ENCODE measurements at regions not wholly inside any gene's neighbourhood (a gene's known extent, or its start where the extent isn't known, plus 50 kb on each side); places are given as distances from the start of the nearest gene placed in this dataset.
"Not testable (repeated sequence)": the region's sequence is repeated elsewhere in the genome, so short reads cannot be mapped to it uniquely, and the experiment has no call there.

- no peak overlapping the region for H3K9ac ChIP-seq (ENCODE audit: low read depth, low read length)
- H3K4me1 ChIP-seq (ENCODE audit: insufficient read depth, low read length): no peaks in the 10 kb centered on the region
- H3K9me3 ChIP-seq (ENCODE audit: control insufficient read depth, insufficient read depth, low read length): peaks cover 11% of the 10 kb centered on the region
- H3K36me3 ChIP-seq (ENCODE audit: insufficient read depth, low read length): no peaks in the 10 kb centered on the region
Observed at GRCh38 chr1:59188413-59189213, 108.3 kb upstream of the FGGY start.

DNA sequence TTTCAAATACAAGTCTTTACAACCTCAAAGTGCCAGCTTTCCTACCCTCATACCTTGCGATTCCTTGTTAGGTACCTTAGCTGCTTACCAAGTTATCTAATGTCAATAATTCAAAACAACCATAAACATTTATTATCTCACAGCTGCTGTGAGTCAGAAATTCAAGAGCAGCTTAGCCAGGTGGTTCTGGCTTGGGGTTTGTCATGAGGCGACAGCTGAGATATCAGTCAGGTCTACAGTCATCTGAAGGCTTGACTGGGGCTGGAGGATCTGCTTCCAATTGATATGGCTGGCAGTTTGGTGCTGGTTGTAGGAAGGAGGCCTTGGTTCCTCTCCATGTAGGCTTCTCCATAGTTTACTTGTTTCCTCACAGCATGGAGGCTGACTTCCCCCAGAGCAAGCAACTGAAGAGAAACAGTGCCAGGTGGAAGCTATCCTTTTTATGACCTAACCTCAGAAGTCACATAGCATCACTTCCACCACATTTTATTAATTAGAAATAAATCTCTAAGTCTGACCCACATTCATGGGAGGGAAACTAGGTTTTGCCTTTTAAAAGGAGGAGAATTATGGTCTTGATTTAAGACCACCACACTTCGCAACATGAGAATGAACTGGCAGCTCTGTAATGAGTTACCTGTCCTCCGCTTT, 103.3 kb upstream of the FGGY start:
- Histone ChIP-seq H3K9ac (ENCODE audit: low read depth, low read length) (no peak overlapping the region), H3K36me3 (ENCODE audit: insufficient read depth, low read length) (no peaks in the 10 kb centered on the region), H3K4me1 (ENCODE audit: insufficient read depth, low read length) (no peaks in the 10 kb centered on the region), H3K9me3 (ENCODE audit: control insufficient read depth, insufficient read depth, low read length) (peaks cover 13% of the 10 kb centered on the region)

- Histone ChIP-seq H3K4me1 (ENCODE audit: insufficient read depth, low read length) (no peaks in the 10 kb centered on the region), H3K36me3 (ENCODE audit: insufficient read depth, low read length) (no peaks in the 10 kb centered on the region), H3K9me3 (ENCODE audit: control insufficient read depth, insufficient read depth, low read length) (peaks cover 13% of the 10 kb centered on the region), H3K9ac (ENCODE audit: low read depth, low read length) (no peak overlapping the region)
Observed at GRCh38 chr1:59194621-59195020, 102.3 kb upstream of the FGGY start.

DNA sequence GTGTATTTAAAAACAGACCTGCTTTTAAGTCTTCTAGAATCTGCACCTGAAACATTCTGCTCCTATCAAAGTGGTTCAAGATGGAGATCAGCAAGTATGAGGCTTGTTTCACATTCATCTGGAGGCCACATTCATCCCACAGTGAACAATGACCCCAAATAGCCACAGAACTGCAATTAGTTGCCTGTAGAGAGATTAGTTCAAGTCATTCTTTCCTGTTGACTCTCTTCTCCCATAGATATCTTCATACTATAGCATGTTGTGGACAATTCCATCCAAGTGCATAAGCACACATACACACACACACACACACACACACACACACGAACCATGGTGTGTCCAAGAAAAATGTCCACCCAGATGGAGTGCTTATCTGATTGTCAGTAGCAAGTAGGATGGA, 101.7 kb upstream of the FGGY start:
- H3K9ac ChIP-seq (ENCODE audit: low read depth, low read length): no peak overlapping the region
- peaks cover 9% of the 10 kb centered on the region for H3K9me3 ChIP-seq (ENCODE audit: control insufficient read depth, insufficient read depth, low read length)
- no peaks in the 10 kb centered on the region for H3K4me1 ChIP-seq (ENCODE audit: insufficient read depth, low read length)
- H3K36me3 ChIP-seq (ENCODE audit: insufficient read depth, low read length): no peaks in the 10 kb centered on the region

GRCh38 chr1:59198564-59198963, 98.3 kb upstream of the FGGY start:
- Histone ChIP-seq H3K9me3 (ENCODE audit: control insufficient read depth, insufficient read depth, low read length) (peaks cover 3% of the 10 kb centered on the region), H3K9ac (ENCODE audit: low read depth, low read length) (no peak overlapping the region), H3K36me3 (ENCODE audit: insufficient read depth, low read length) (no peaks in the 10 kb centered on the region; the same call in 1 of the 2 replicates), H3K4me1 (ENCODE audit: insufficient read depth, low read length) (no peaks in the 10 kb centered on the region)

GRCh38 chr1:59199147-59199546, 97.7 kb upstream of the FGGY start:
- no peak overlapping the region for H3K9ac ChIP-seq (ENCODE audit: low read depth, low read length)
- no peaks in the 10 kb centered on the region for H3K4me1 ChIP-seq (ENCODE audit: insufficient read depth, low read length)
- no peaks in the 10 kb centered on the region; the same call in 1 of the 2 replicates for H3K36me3 ChIP-seq (ENCODE audit: insufficient read depth, low read length)
- H3K9me3 ChIP-seq (ENCODE audit: control insufficient read depth, insufficient read depth, low read length): no peaks in the 10 kb centered on the region; the same call in 1 of the 2 replicates

DNA sequence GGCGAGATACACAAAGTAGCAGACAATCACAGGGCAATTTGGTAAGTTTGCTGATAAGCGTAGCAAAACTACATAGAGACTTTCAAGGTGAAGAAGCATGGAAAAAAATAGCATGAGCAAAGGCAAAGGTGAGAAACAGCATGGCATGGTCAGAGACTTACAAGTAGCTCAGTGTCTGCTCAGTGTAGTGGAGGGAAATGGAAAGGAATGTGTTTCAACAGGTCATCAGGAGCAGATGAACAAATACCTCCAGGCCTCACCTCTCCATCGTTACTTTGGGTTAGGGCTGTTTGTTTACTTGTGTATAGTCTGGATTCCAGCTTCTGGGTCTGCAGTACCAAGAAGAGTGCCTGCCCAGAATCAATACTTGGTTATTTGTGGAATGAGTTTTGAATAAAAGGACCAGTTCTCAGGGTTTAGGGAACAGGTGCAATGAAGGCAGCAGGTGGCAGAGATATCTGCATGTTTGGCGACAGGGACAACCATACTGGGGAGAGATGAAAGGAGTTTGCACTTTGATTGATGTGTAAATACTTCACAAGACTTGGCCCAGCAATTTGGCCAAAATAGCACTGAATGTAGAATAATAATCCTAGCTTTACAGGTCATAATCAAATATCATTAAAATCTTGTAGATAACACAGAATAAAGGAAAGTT, 97.0 kb upstream of the FGGY start:
- Histone ChIP-seq H3K9ac (ENCODE audit: low read depth, low read length) (no peak overlapping the region), H3K9me3 (ENCODE audit: control insufficient read depth, insufficient read depth, low read length) (peaks cover under 1% of the 10 kb centered on the region; the same call in 1 of the 2 replicates)

DNA sequence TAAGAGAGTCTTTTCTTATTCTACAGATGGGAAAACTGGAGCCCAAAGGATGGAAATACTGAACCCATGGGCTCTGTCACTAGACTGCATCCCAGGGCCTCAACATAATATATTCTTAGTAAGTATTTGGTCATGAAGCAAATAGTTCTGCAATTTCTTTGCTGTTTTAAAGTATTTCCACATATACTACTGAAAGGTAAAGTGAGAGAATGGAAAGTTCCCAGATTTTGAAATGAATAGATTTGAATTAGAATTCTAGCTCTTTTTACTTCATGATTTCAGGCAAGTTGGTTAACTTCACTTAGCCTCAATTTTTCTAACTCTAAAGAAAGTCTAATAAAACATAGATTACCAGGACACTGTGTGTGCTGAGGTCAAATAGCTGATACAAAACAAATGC, 95.6 kb upstream of the FGGY start:
- Histone ChIP-seq H3K4me1 (ENCODE audit: insufficient read depth, low read length) (no peaks in the 10 kb centered on the region), H3K9me3 (ENCODE audit: control insufficient read depth, insufficient read depth, low read length) (peaks cover 5% of the 10 kb centered on the region; the same call in 1 of the 2 replicates), H3K36me3 (ENCODE audit: insufficient read depth, low read length) (no peaks in the 10 kb centered on the region; the same call in 1 of the 2 replicates), H3K9ac (ENCODE audit: low read depth, low read length) (no peak overlapping the region)

More for the DNA sequence above, 97.0 kb upstream of the FGGY start:
- Histone ChIP-seq H3K4me1 (ENCODE audit: insufficient read depth, low read length) (no peaks in the 10 kb centered on the region), H3K36me3 (ENCODE audit: insufficient read depth, low read length) (no peaks in the 10 kb centered on the region; the same call in 1 of the 2 replicates)

- Histone ChIP-seq H3K9me3 (ENCODE audit: control insufficient read depth, insufficient read depth, low read length) (peaks cover 5% of the 10 kb centered on the region; the same call in 1 of the 2 replicates), H3K36me3 (ENCODE audit: insufficient read depth, low read length) (no peaks in the 10 kb centered on the region; the same call in 1 of the 2 replicates), H3K9ac (ENCODE audit: low read depth, low read length) (no peak overlapping the region), H3K4me1 (ENCODE audit: insufficient read depth, low read length) (no peaks in the 10 kb centered on the region)
Observed at GRCh38 chr1:59202455-59202854, 94.4 kb upstream of the FGGY start.

GRCh38 chr1:59204001-59204400, 92.9 kb upstream of the FGGY start:
- Histone ChIP-seq H3K9ac (ENCODE audit: low read depth, low read length) (no peak overlapping the region), H3K4me1 (ENCODE audit: insufficient read depth, low read length) (no peaks in the 10 kb centered on the region), H3K36me3 (ENCODE audit: insufficient read depth, low read length) (no peaks in the 10 kb centered on the region; the same call in 1 of the 2 replicates), H3K9me3 (ENCODE audit: control insufficient read depth, insufficient read depth, low read length) (peaks cover 5% of the 10 kb centered on the region; the same call in 1 of the 2 replicates)

GRCh38 chr1:59206616-59207015, 90.3 kb upstream of the FGGY start:
- not testable (repeated sequence) for H3K9ac ChIP-seq (ENCODE audit: low read depth, low read length); H3K9me3 ChIP-seq (ENCODE audit: control insufficient read depth, insufficient read depth, low read length); H3K4me1 ChIP-seq (ENCODE audit: insufficient read depth, low read length); H3K36me3 ChIP-seq (ENCODE audit: insufficient read depth, low read length)

DNA sequence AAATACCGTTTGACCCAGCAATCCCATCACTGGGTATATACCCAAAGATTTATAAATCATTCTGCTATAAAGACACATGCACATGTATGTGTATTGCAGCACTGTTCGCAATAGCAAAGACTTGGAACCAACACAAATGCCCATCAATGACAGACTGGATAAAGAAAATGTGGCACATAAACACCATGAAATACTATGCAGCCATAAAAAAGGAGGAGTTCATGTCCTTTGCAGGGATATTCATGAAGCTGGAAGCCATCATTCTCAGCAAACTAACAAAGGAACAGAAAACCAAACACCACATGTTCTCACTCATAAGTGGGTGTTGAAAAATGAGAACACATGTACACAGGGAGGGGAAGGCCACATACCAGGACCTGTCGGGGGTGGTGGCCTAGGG, 86.5 kb upstream of the FGGY start:
- H3K4me1 ChIP-seq (ENCODE audit: insufficient read depth, low read length); H3K9me3 ChIP-seq (ENCODE audit: control insufficient read depth, insufficient read depth, low read length); H3K9ac ChIP-seq (ENCODE audit: low read depth, low read length); H3K36me3 ChIP-seq (ENCODE audit: insufficient read depth, low read length): not testable (repeated sequence)

- H3K9ac ChIP-seq (ENCODE audit: low read depth, low read length): no peak overlapping the region
- H3K9me3 ChIP-seq (ENCODE audit: control insufficient read depth, insufficient read depth, low read length): no peaks in the 10 kb centered on the region
- no peaks in the 10 kb centered on the region for H3K4me1 ChIP-seq (ENCODE audit: insufficient read depth, low read length)
- no peaks in the 10 kb centered on the region for H3K36me3 ChIP-seq (ENCODE audit: insufficient read depth, low read length)
Observed at GRCh38 chr1:59212706-59213105, 84.2 kb upstream of the FGGY start.

- 0 out of 2 replicates have a peak, but pooled peaks cover 3% of the 10 kb centered on the region for H3K9me3 ChIP-seq (ENCODE audit: control insufficient read depth, insufficient read depth, low read length)
- no peaks in the 10 kb centered on the region for H3K4me1 ChIP-seq (ENCODE audit: insufficient read depth, low read length)
- no peaks in the 10 kb centered on the region for H3K36me3 ChIP-seq (ENCODE audit: insufficient read depth, low read length)
- no peak overlapping the region for H3K9ac ChIP-seq (ENCODE audit: low read depth, low read length)
Observed at GRCh38 chr1:59214248-59215208, 82.4 kb upstream of the FGGY start.

Measured in ES-I3 (cell line).